K562 (cell line): ENCODE measurements at regions not wholly inside any gene's neighbourhood (a gene's known extent, or its start where the extent isn't known, plus 50 kb on each side); places are given as distances from the start of the nearest gene placed in this dataset.

Experiments
- BRCA1 ChIP-seq, 2 experiments: fragments of 450-650 bp in 1 of 2; sonication (generic) in 1 of 2; formaldehyde crosslinking in 1 of 2; IDR thresholded peaks; 2 replicates each; pipeline versions ENCODE4 v1.5.0 to v1.6.1; 2017 to 2020; ENCODE audit warnings: mild to moderate bottlenecking in 1 of 2, missing genetic modification reagents in 1 of 2
- NFE2L1 ChIP-seq: fragments of 450-650 bp; IDR thresholded peaks from 2 replicates; pipeline ENCODE4 v1.6.1; 2016; ENCODE audit warnings: missing genetic modification characterization, low read depth, mild to moderate bottlenecking, missing compliant biosample characterization, moderate library complexity, borderline replicate concordance
- NFIX ChIP-seq: fragments of 250-450 bp; sonication (Bioruptor Pico); IDR thresholded peaks from 2 replicates; pipeline ENCODE4 v1.4.0; 2020; ENCODE audit warnings: low read depth, mild to moderate bottlenecking, moderate library complexity
- RBM34 ChIP-seq: fragments of 200-400 bp; formaldehyde crosslinking; IDR thresholded peaks from 2 replicates; pipeline ENCODE4 v1.6.1; 2018; ENCODE audit warnings: low read length, borderline replicate concordance; ENCODE audit not compliant: insufficient read depth
- RUNX1 ChIP-seq: sonication (generic); IDR thresholded peaks from 2 replicates; pipeline ENCODE4 v1.6.1; 2016; ENCODE audit warnings: antibody characterized with exemption, low read depth
- SRSF9 ChIP-seq: fragments of 200-400 bp; formaldehyde crosslinking; IDR thresholded peaks from 2 replicates; pipeline ENCODE4 v1.6.1; 2017; ENCODE audit warnings: low read depth, low read length, borderline replicate concordance
- TAF7 ChIP-seq: fragments of 450-650 bp; IDR thresholded peaks from 2 replicates; pipeline ENCODE4 v1.6.1; 2016; ENCODE audit warnings: missing genetic modification characterization, missing compliant biosample characterization
- ZNF263 ChIP-seq: sonication (generic); formaldehyde crosslinking; IDR thresholded peaks from 2 replicates; pipeline ENCODE4 v1.8.0; 2022; ENCODE audit warnings: mild to moderate bottlenecking, missing genetic modification reagents, borderline replicate concordance
- TF ChIP-seq, protein P1 (sequence below), 2 experiments: fragments of 450-650 bp in 1 of 2; sonication (generic) in 1 of 2; formaldehyde crosslinking in 1 of 2; IDR thresholded peaks; 2 replicates each; pipeline versions ENCODE4 v1.7.1 to v1.9.0; 2016 to 2022; ENCODE audit warnings: inconsistent platforms in 1 of 2, mild to moderate bottlenecking in 1 of 2, missing genetic modification reagents in 1 of 2
- TF ChIP-seq, protein P2 (sequence below): sonication (generic); formaldehyde crosslinking; IDR thresholded peaks from 2 replicates; pipeline ENCODE4 v1.8.1; 2022; ENCODE audit warnings: missing genetic modification reagents
- TF ChIP-seq, protein P3 (sequence below), 2 experiments: fragments of 450-650 bp; conservative IDR thresholded peaks; 2 replicates each; pipeline ENCODE4 v1.6.1; 2017; ENCODE audit warnings: mild to moderate bottlenecking in 2 of 2, moderate library complexity in 2 of 2

DNA sequence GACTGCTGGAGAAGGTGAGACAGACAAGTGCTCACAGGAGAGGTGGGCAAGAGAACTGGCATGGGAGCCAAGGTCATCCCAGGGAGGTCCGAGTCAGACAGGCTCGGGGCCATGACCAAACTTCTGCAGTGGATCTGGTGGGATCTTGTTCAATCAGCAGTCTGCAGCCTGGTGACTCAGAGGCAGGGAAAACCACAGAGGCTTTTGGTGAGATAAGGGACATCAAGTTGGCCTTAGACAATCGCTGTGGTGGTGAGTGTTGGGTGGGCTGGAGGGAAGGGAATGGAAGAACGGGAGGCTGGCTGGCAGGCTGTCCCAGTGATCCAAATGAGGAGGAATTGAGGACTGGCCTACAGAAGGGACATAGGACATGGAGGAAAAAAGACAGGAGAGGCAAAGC is 123.8 kb downstream of the TMEM174 start (continued):
- TF ChIP-seq, protein P1, sequence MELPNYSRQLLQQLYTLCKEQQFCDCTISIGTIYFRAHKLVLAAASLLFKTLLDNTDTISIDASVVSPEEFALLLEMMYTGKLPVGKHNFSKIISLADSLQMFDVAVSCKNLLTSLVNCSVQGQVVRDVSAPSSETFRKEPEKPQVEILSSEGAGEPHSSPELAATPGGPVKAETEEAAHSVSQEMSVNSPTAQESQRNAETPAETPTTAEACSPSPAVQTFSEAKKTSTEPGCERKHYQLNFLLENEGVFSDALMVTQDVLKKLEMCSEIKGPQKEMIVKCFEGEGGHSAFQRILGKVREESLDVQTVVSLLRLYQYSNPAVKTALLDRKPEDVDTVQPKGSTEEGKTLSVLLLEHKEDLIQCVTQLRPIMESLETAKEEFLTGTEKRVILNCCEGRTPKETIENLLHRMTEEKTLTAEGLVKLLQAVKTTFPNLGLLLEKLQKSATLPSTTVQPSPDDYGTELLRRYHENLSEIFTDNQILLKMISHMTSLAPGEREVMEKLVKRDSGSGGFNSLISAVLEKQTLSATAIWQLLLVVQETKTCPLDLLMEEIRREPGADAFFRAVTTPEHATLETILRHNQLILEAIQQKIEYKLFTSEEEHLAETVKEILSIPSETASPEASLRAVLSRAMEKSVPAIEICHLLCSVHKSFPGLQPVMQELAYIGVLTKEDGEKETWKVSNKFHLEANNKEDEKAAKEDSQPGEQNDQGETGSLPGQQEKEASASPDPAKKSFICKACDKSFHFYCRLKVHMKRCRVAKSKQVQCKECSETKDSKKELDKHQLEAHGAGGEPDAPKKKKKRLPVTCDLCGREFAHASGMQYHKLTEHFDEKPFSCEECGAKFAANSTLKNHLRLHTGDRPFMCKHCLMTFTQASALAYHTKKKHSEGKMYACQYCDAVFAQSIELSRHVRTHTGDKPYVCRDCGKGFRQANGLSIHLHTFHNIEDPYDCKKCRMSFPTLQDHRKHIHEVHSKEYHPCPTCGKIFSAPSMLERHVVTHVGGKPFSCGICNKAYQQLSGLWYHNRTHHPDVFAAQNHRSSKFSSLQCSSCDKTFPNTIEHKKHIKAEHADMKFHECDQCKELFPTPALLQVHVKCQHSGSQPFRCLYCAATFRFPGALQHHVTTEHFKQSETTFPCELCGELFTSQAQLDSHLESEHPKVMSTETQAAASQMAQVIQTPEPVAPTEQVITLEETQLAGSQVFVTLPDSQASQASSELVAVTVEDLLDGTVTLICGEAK (IDR thresholded peaks at IDR 0.05), result no peak
- TF ChIP-seq, protein P1 (CRISPR knock-in tag; IDR thresholded peaks at IDR 0.05), result no peak
- TF ChIP-seq TAF7 (tag), result no peak
- TF ChIP-seq, protein P2, sequence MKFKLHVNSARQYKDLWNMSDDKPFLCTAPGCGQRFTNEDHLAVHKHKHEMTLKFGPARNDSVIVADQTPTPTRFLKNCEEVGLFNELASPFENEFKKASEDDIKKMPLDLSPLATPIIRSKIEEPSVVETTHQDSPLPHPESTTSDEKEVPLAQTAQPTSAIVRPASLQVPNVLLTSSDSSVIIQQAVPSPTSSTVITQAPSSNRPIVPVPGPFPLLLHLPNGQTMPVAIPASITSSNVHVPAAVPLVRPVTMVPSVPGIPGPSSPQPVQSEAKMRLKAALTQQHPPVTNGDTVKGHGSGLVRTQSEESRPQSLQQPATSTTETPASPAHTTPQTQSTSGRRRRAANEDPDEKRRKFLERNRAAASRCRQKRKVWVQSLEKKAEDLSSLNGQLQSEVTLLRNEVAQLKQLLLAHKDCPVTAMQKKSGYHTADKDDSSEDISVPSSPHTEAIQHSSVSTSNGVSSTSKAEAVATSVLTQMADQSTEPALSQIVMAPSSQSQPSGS (CRISPR knock-in tag), result no peak
- TF ChIP-seq, protein P3, sequence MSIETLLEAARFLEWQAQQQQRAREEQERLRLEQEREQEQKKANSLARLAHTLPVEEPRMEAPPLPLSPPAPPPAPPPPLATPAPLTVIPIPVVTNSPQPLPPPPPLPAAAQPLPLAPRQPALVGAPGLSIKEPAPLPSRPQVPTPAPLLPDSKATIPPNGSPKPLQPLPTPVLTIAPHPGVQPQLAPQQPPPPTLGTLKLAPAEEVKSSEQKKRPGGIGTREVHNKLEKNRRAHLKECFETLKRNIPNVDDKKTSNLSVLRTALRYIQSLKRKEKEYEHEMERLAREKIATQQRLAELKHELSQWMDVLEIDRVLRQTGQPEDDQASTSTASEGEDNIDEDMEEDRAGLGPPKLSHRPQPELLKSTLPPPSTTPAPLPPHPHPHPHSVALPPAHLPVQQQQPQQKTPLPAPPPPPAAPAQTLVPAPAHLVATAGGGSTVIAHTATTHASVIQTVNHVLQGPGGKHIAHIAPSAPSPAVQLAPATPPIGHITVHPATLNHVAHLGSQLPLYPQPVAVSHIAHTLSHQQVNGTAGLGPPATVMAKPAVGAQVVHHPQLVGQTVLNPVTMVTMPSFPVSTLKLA (conservative IDR thresholded peaks at IDR 0.05), result no peak
- no peak for TF ChIP-seq BRCA1 (IDR thresholded peaks at IDR 0.05)
- TF ChIP-seq BRCA1 (CRISPR knock-in tag; IDR thresholded peaks at IDR 0.05), result no peak
- TF ChIP-seq ZNF263, result no peak
- no peak for TF ChIP-seq NFIX (CRISPR knock-in tag)
- TF ChIP-seq NFE2L1 (tag), result no peak
- TF ChIP-seq RUNX1, result no peak; the same call in 1 of the 2 replicates
- TF ChIP-seq SRSF9, result no peak
- no peak for TF ChIP-seq RBM34
